ENCODE measurements at regions not wholly inside any gene's neighbourhood (a gene's known extent, or its start where the extent isn't known, plus 50 kb on each side); places are given as distances from the start of the nearest gene placed in this dataset.

DNA sequence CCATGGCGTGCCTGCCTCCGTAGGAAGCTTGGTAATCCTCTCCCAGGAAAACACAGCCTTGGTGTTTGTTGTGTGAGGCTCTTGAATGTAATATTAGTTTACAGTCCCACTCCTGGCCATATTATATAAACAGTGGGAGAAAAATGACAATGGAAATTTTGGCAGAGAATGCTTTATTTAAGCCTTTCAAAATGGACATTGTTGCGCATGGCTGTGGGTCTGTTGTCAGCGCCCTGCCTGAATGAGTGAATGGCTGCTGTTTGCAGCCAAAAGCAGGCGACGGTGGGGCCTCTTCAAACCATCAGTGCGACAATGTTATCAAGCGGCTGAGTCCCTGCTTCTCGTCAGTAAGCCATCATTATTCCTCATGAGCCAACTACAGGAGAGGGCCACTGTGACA, 201.8 kb upstream of the RMST start:
- TF ChIP-seq, protein P1, sequence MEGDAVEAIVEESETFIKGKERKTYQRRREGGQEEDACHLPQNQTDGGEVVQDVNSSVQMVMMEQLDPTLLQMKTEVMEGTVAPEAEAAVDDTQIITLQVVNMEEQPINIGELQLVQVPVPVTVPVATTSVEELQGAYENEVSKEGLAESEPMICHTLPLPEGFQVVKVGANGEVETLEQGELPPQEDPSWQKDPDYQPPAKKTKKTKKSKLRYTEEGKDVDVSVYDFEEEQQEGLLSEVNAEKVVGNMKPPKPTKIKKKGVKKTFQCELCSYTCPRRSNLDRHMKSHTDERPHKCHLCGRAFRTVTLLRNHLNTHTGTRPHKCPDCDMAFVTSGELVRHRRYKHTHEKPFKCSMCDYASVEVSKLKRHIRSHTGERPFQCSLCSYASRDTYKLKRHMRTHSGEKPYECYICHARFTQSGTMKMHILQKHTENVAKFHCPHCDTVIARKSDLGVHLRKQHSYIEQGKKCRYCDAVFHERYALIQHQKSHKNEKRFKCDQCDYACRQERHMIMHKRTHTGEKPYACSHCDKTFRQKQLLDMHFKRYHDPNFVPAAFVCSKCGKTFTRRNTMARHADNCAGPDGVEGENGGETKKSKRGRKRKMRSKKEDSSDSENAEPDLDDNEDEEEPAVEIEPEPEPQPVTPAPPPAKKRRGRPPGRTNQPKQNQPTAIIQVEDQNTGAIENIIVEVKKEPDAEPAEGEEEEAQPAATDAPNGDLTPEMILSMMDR (IDR thresholded peaks at IDR 0.05), result no peak
- TF ChIP-seq, protein P2, sequence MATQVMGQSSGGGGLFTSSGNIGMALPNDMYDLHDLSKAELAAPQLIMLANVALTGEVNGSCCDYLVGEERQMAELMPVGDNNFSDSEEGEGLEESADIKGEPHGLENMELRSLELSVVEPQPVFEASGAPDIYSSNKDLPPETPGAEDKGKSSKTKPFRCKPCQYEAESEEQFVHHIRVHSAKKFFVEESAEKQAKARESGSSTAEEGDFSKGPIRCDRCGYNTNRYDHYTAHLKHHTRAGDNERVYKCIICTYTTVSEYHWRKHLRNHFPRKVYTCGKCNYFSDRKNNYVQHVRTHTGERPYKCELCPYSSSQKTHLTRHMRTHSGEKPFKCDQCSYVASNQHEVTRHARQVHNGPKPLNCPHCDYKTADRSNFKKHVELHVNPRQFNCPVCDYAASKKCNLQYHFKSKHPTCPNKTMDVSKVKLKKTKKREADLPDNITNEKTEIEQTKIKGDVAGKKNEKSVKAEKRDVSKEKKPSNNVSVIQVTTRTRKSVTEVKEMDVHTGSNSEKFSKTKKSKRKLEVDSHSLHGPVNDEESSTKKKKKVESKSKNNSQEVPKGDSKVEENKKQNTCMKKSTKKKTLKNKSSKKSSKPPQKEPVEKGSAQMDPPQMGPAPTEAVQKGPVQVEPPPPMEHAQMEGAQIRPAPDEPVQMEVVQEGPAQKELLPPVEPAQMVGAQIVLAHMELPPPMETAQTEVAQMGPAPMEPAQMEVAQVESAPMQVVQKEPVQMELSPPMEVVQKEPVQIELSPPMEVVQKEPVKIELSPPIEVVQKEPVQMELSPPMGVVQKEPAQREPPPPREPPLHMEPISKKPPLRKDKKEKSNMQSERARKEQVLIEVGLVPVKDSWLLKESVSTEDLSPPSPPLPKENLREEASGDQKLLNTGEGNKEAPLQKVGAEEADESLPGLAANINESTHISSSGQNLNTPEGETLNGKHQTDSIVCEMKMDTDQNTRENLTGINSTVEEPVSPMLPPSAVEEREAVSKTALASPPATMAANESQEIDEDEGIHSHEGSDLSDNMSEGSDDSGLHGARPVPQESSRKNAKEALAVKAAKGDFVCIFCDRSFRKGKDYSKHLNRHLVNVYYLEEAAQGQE (IDR thresholded peaks at IDR 0.05; ENCODE audit: insufficient read depth in 1 of 2, low read depth in 2 of 2, low read length in 1 of 2), result no peak
- TF ChIP-seq POLR2AphosphoS5 (IDR thresholded peaks at IDR 0.05; ENCODE audit: low read depth, low read length), result no peak
- no peak for TF ChIP-seq SIN3A (IDR thresholded peaks at IDR 0.05; ENCODE audit: borderline replicate concordance, insufficient read depth, low read depth, low read length)
- no peak for TF ChIP-seq TCF7L2 (IDR thresholded peaks at IDR 0.05; ENCODE audit: low read depth, low read length)

Measured in Panc1 (cell line).